H9 (cell line): ENCODE measurements at regions not wholly inside any gene's neighbourhood (a gene's known extent, or its start where the extent isn't known, plus 50 kb on each side); places are given as distances from the start of the nearest gene placed in this dataset.
A peak's percentile ranks its signal among the peaks of the same experiment; 100 is the strongest.

ENCODE experiments used
- DNase-seq: peaks from one replicate; pipeline ENCODE4 v3.0.0-alpha.2; 2017
- H2AFZ ChIP-seq: one replicate; pipeline ENCODE4 v1.6.1; 2013; ENCODE audit warnings: mild to moderate bottlenecking, low read length, control low read depth, moderate library complexity
- H2AK5ac ChIP-seq: 2 replicates; pipeline ENCODE4 v1.6.1; 2013; ENCODE audit warnings: low read length, control low read depth, mixed read lengths; ENCODE audit not compliant: insufficient read length
- H2BK120ac ChIP-seq: one replicate; pipeline ENCODE4 v1.6.1; 2013; ENCODE audit warnings: low read depth, mild to moderate bottlenecking, low read length, control low read depth, inconsistent platforms; ENCODE audit not compliant: poor library complexity, severe bottlenecking
- H2BK12ac ChIP-seq: 2 replicates; pipeline ENCODE4 v1.6.1; 2013; ENCODE audit warnings: low read length, control low read depth, mixed read lengths, low read depth; ENCODE audit not compliant: insufficient read length
- H2BK15ac ChIP-seq: 2 replicates; pipeline ENCODE4 v1.6.1; 2013; ENCODE audit warnings: low read depth, low read length, control low read depth
- H2BK20ac ChIP-seq: one replicate; pipeline ENCODE4 v1.6.1; 2013; ENCODE audit warnings: low read depth, mild to moderate bottlenecking, low read length, control low read depth, inconsistent platforms; ENCODE audit not compliant: poor library complexity, severe bottlenecking
- H2BK5ac ChIP-seq: 2 replicates; pipeline ENCODE4 v1.6.1; 2013; ENCODE audit warnings: low read length, control low read depth, mixed read lengths; ENCODE audit not compliant: insufficient read length
- H3K14ac ChIP-seq: 2 replicates; pipeline ENCODE4 v1.6.1; 2013; ENCODE audit warnings: low read length, control low read depth; ENCODE audit not compliant: insufficient read depth
- H3K18ac ChIP-seq: 2 replicates; pipeline ENCODE4 v1.6.1; 2013; ENCODE audit warnings: low read depth, mild to moderate bottlenecking, mixed read lengths, low read length, control low read depth; ENCODE audit not compliant: insufficient read length
- H3K23ac ChIP-seq: 2 replicates; pipeline ENCODE4 v1.6.1; 2013; ENCODE audit warnings: low read length, control low read depth, mixed read lengths, low read depth; ENCODE audit not compliant: insufficient read length
- H3K23me2 ChIP-seq: 2 replicates; pipeline ENCODE4 v1.6.1; 2013; ENCODE audit warnings: low read depth, mild to moderate bottlenecking, mixed read lengths, low read length, control low read depth; ENCODE audit not compliant: insufficient read length, poor library complexity, severe bottlenecking
- H3K27ac ChIP-seq: 2 replicates; pipeline ENCODE4 v1.5.1; 2013; ENCODE audit warnings: low read length, control low read depth, mixed read lengths, low read depth; ENCODE audit not compliant: insufficient read length
- H3K27me3 ChIP-seq: 2 replicates; pipeline ENCODE4 v1.6.1; 2013; ENCODE audit warnings: low read length, control low read depth, inconsistent platforms; ENCODE audit not compliant: insufficient read depth
- H3K4ac ChIP-seq: 2 replicates; pipeline ENCODE4 v1.6.1; 2013; ENCODE audit warnings: low read depth, mild to moderate bottlenecking, control low read depth, inconsistent platforms, low read length, moderate library complexity
- H3K4me1 ChIP-seq: 2 replicates; pipeline ENCODE4 v1.6.1; 2013; ENCODE audit warnings: low read length, control low read depth, inconsistent platforms; ENCODE audit not compliant: insufficient read depth
- H3K4me2 ChIP-seq: 2 replicates; pipeline ENCODE4 v1.6.1; 2013; ENCODE audit warnings: low read length, control low read depth, mixed read lengths; ENCODE audit not compliant: insufficient read length, insufficient read depth
- H3K56ac ChIP-seq: 2 replicates; pipeline ENCODE4 v1.6.1; 2013; ENCODE audit warnings: low read depth, mild to moderate bottlenecking, mixed read lengths, low read length, control low read depth; ENCODE audit not compliant: insufficient read length
- H3K79me1 ChIP-seq: 2 replicates; pipeline ENCODE4 v1.6.1; 2013; ENCODE audit warnings: low read depth, mild to moderate bottlenecking, moderate library complexity, low read length, control low read depth, inconsistent platforms; ENCODE audit not compliant: insufficient read depth, poor library complexity, severe bottlenecking
- H3K79me2 ChIP-seq: 2 replicates; pipeline ENCODE4 v1.6.1; 2013; ENCODE audit warnings: low read length, control low read depth, inconsistent platforms; ENCODE audit not compliant: insufficient read depth
- H3K9ac ChIP-seq: 2 replicates; pipeline ENCODE4 v1.6.1; 2013; ENCODE audit warnings: low read length, control low read depth, mixed read lengths; ENCODE audit not compliant: insufficient read length; ENCODE audit errors: extremely low read depth
- H3K9me3 ChIP-seq: one replicate; pipeline ENCODE4 v1.6.1; 2013; ENCODE audit warnings: low read depth, low read length, inconsistent platforms; ENCODE audit not compliant: control insufficient read depth
- H3T11ph ChIP-seq: one replicate; pipeline ENCODE4 v1.6.1; 2013; ENCODE audit warnings: mild to moderate bottlenecking, low read length, control low read depth, inconsistent platforms
- H4K20me1 ChIP-seq: one replicate; pipeline ENCODE4 v1.6.1; 2013; ENCODE audit not compliant: control insufficient read depth, insufficient read length, insufficient read depth
- H4K5ac ChIP-seq: 2 replicates; pipeline ENCODE4 v1.6.1; 2013; ENCODE audit warnings: low read depth, mild to moderate bottlenecking, mixed read lengths, low read length, control low read depth; ENCODE audit not compliant: insufficient read length
- H4K8ac ChIP-seq: replicated peaks from 2 replicates; pipeline ENCODE4 v1.6.1; 2013; ENCODE audit warnings: low read length, control low read depth, mixed read lengths, low read depth; ENCODE audit not compliant: insufficient read length
- H4K91ac ChIP-seq: 2 replicates; pipeline ENCODE4 v1.6.1; 2013; ENCODE audit warnings: low read depth, mild to moderate bottlenecking, moderate library complexity, mixed read lengths, low read length, control low read depth; ENCODE audit not compliant: insufficient read length
- H3K27ac Mint-ChIP-seq, 3 experiments: 2 replicates in 2 of 3; 3 replicates in 1 of 3; pipeline ENCODE4 v1.8.0; 2020 to 2021; ENCODE audit warnings: mixed read lengths in 3 of 3, mild to moderate bottlenecking in 1 of 3, moderate library complexity in 1 of 3
- H3K27me3 Mint-ChIP-seq: 2 replicates; pipeline ENCODE4 v1.8.0; 2021; ENCODE audit warnings: low read depth, mild to moderate bottlenecking, moderate library complexity, mixed read lengths
- H3K36me3 Mint-ChIP-seq, 3 experiments: 2 replicates in 2 of 3; 3 replicates in 1 of 3; pipeline ENCODE4 v1.8.0; 2020 to 2021; ENCODE audit warnings: low read depth in 3 of 3, mixed read lengths in 3 of 3; ENCODE audit not compliant: insufficient read depth in 1 of 3
- H3K4me1 Mint-ChIP-seq, 2 experiments: 2 replicates each; pipeline ENCODE4 v1.8.0; 2020; ENCODE audit warnings: mixed read lengths in 2 of 2
- H3K4me3 Mint-ChIP-seq, 2 experiments: 2 replicates in 1 of 2; 3 replicates in 1 of 2; pipeline ENCODE4 v1.8.0; 2020 to 2021; ENCODE audit warnings: mild to moderate bottlenecking in 2 of 2, mixed read lengths in 2 of 2, moderate library complexity in 1 of 2
- H3K9me3 Mint-ChIP-seq, 2 experiments: 2 replicates in 1 of 2; 3 replicates in 1 of 2; pipeline ENCODE4 v1.8.0; 2020; ENCODE audit warnings: mild to moderate bottlenecking in 2 of 2, mixed read lengths in 2 of 2, moderate library complexity in 1 of 2
- WGBS: extraction: QIAGEN DNeasy Blood & Tissue Kit; methylation state at CpG from one replicate; pipeline ENCODE4 v1.1.7; 2013; ENCODE audit warnings: missing lambda C conversion rate, low lambda C conversion rate, mixed read lengths; ENCODE audit not compliant: insufficient read length; ENCODE audit errors: extremely low coverage; 5-methylcytosine and 5-hydroxymethylcytosine counted together
- TF ChIP-seq, protein P1 (sequence below): fragments of 200-600 bp; sonication (generic); conservative IDR thresholded peaks from 3 replicates; pipeline ENCODE4 v1.8.0; 2021; ENCODE audit warnings: antibody characterized with exemption, mild to moderate bottlenecking

DNA sequence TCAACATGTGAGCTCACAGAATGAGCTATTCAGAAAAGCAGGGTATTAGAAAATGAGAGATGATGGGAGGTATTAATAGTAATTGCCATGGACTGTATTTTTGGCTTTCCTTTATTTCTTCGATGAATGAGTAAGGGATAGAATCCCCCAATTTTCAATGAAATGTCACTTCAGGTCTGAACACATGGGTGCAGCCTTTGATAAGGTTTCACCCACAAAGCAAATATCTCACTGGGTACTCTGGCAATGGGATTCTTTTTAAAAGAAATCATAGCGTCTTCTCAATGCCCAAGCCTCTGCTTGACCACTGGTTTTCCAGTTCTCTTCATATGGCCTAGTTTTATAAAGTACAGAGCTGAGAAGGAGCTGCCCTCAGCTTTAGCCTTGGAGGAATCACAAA is 610.5 kb upstream of the FANCL start:
- Histone ChIP-seq H4K8ac (no peak overlapping the region), H4K5ac (no peak overlapping the region), H4K20me1 (no peaks in the 10 kb centered on the region), H3K4me2 (no peak overlapping the region), H3K27ac (no peak overlapping the region), H4K91ac (no peak overlapping the region), H2BK12ac (no peak overlapping the region), H3K4ac (no peak overlapping the region), H3K9ac (no peak overlapping the region), H3K79me1 (no peaks in the 10 kb centered on the region), H3K14ac (no peak overlapping the region), H3K4me1 (peaks cover 4% of the 10 kb centered on the region; the same call in 1 of the 2 replicates), H3T11ph (no peak overlapping the region), H2BK120ac (no peak overlapping the region), H3K9me3 (no peaks in the 10 kb centered on the region), H3K27me3 (no peaks in the 10 kb centered on the region), H2BK5ac (no peak overlapping the region), H2AFZ (no peak overlapping the region), H3K23me2 (no peaks in the 10 kb centered on the region), H3K56ac (no peak overlapping the region), H3K79me2 (no peaks in the 10 kb centered on the region), H3K23ac (no peak overlapping the region), H2BK15ac (no peak overlapping the region), H3K18ac (no peak overlapping the region), H2BK20ac (no peak overlapping the region), H2AK5ac (no peak overlapping the region)
- TF ChIP-seq, protein P1, sequence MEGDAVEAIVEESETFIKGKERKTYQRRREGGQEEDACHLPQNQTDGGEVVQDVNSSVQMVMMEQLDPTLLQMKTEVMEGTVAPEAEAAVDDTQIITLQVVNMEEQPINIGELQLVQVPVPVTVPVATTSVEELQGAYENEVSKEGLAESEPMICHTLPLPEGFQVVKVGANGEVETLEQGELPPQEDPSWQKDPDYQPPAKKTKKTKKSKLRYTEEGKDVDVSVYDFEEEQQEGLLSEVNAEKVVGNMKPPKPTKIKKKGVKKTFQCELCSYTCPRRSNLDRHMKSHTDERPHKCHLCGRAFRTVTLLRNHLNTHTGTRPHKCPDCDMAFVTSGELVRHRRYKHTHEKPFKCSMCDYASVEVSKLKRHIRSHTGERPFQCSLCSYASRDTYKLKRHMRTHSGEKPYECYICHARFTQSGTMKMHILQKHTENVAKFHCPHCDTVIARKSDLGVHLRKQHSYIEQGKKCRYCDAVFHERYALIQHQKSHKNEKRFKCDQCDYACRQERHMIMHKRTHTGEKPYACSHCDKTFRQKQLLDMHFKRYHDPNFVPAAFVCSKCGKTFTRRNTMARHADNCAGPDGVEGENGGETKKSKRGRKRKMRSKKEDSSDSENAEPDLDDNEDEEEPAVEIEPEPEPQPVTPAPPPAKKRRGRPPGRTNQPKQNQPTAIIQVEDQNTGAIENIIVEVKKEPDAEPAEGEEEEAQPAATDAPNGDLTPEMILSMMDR, result peak; percentile 15; the same call in 2 of the 3 replicates
- no peaks in the 10 kb centered on the region for H3K36me3 Mint-ChIP-seq
- H3K27ac Mint-ChIP-seq, result no peak overlapping the region
- peaks cover 13 to 17% of the 10 kb centered on the region in 2 experiments for H3K4me1 Mint-ChIP-seq
- no CpG with 5 or more reads among the region's 2 CpGs for WGBS
- no peaks in the 10 kb centered on the region for H3K27me3 Mint-ChIP-seq
- no peak overlapping the region for H3K4me3 Mint-ChIP-seq
- no peaks in the 10 kb centered on the region for H3K9me3 Mint-ChIP-seq
- no peak for DNase-seq
